ENCODE measurements at regions not wholly inside any gene's neighbourhood (a gene's known extent, or its start where the extent isn't known, plus 50 kb on each side); places are given as distances from the start of the nearest gene placed in this dataset.

DNA sequence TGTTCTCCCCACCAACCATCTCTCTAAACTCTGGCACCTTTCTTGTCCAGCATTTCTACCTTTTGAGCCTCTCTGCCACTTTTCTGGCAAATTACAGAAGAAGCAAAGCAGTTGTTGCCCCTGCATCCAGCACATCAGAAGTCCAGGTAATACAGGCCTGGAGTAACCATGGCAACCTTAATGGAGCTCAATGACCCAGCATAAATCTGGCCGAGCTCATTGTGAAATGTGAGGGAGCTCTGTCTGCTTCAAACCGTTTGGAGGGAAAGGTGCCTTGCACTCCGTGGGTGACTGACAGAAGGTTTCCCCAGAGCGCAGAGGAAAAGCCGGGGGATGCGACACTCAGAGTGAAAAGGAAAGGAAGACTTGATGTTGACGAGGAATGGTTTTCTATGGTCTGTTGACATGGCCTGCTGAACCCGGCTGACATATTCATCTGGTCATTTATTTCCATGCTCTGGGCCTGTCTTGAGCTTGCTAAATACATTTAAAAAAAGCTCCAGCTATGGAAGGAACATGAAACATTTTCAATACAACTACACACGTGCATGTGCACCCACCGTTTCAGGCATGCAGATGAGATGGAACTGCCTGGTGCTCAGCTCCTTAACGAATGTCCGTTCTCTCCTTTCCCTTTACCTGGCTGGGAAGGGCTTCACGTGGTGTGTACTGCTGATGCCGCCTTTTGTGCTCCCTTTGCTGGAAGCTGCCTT is 74.9 kb downstream of the ADRA2A start:
- intact Hi-C loops (cut with DNase I), result no loop called here
- Histone ChIP-seq H3K27me3 (peaks cover 0 to 4% of the 10 kb centered on the region in 2 donors), H3K9me3 (no peaks in the 10 kb centered on the region), H3K27ac (no peak overlapping the region), H3K4me1 (no peaks in the 10 kb centered on the region), H3K4me3 (no peak overlapping the region), H3K36me3 (no peaks in the 10 kb centered on the region)
- no peak for DNase-seq
- TF ChIP-seq, protein P1, sequence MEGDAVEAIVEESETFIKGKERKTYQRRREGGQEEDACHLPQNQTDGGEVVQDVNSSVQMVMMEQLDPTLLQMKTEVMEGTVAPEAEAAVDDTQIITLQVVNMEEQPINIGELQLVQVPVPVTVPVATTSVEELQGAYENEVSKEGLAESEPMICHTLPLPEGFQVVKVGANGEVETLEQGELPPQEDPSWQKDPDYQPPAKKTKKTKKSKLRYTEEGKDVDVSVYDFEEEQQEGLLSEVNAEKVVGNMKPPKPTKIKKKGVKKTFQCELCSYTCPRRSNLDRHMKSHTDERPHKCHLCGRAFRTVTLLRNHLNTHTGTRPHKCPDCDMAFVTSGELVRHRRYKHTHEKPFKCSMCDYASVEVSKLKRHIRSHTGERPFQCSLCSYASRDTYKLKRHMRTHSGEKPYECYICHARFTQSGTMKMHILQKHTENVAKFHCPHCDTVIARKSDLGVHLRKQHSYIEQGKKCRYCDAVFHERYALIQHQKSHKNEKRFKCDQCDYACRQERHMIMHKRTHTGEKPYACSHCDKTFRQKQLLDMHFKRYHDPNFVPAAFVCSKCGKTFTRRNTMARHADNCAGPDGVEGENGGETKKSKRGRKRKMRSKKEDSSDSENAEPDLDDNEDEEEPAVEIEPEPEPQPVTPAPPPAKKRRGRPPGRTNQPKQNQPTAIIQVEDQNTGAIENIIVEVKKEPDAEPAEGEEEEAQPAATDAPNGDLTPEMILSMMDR (IDR thresholded peaks at IDR 0.05), result no peak
- ATAC-seq, result no peak

DNA sequence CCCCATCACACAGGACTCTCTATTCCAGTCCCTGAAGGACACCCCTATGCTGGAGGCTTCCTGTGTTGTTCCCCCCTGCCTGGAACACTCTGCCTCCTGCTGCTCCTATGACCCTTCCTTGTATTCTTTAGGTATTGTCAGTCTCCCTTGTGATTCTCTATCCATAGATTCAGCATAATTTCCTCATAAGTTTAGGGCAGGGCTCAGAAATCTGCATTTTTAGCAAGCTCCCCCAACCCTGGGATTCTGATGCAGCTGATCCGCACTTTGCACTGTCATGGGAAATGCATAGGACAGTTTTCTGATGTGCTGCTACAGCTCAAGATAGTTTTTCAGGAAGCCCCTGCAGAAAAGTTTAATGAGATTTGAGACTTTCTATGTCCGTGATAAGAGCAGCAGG is 79.9 kb downstream of the ADRA2A start:
- DNase-seq, result no peak
- H3K9me3 ChIP-seq, result no peaks in the 10 kb centered on the region
- intact Hi-C loops (cut with DNase I), result no loop called here
- H3K27ac ChIP-seq, result no peak overlapping the region
- no peak overlapping the region for H3K4me3 ChIP-seq
- ATAC-seq, result no peak
- H3K4me1 ChIP-seq, result no peaks in the 10 kb centered on the region
- peaks cover 0 to 7% of the 10 kb centered on the region in 2 donors for H3K27me3 ChIP-seq
- TF ChIP-seq, protein P1 (IDR thresholded peaks at IDR 0.05), result no peak
- no peaks in the 10 kb centered on the region for H3K36me3 ChIP-seq

DNA sequence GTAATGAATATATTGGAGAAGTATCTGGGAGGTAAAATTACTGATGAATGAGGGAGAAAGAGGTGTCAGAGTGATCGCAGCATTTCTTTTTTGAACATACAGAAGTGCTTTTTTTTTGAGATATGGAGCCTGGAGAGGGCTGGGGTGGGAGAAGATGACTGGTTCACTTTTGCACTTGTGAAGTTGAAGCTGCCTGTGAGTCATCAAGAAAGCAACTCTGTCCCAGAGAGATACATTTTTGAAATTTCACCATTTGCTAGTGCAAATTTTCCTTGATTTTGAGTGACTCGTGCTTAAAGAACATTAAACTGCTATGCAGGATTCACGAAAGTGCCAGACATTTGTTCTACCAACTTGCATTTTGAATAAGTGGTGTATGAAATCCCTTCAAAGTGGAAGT is 81.8 kb downstream of the ADRA2A start:
- no peak for ATAC-seq
- Histone ChIP-seq H3K9me3 (no peaks in the 10 kb centered on the region), H3K4me1 (no peaks in the 10 kb centered on the region), H3K27ac (no peak overlapping the region), H3K27me3 (peaks cover 0 to 7% of the 10 kb centered on the region in 2 donors), H3K36me3 (no peaks in the 10 kb centered on the region), H3K4me3 (no peak overlapping the region)
- intact Hi-C loops (cut with DNase I), result no loop called here
- DNase-seq, result no peak
- TF ChIP-seq, protein P1 (IDR thresholded peaks at IDR 0.05), result no peak

DNA sequence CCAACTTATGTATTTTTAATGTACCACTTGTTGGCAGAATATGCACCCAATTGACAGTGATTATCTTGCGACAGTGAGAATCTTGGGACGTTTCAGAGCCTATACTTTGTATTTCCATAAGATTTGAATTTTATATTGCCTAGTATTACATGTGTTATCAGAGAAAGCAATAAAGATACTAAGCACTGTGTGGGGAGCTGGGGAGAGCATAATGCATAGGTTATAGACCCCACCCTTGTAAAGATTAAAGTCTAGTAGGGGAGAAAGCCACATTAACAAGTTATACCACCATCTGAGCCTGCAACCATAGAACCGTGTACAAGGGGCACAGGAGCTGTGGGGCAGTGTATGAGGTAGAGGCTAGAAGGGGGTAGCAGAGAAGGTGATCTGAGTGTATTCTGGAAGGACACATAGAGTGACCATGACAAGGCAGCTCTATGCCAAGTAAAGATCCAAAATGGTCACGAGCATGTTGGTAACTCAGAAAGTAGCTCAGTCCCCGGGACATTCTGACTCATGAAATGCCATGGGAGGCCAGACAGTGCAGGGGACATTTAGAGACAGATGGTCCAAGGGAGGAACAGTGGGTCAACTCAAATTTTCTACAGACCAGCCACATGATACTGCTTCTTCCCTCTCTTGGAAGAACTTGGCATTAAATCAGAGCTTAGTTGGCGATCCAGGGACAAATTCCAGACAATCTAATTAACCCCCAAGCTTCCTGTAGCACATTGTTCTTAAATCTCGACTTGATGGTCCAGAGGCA is 84.5 kb downstream of the ADRA2A start:
- no peak overlapping the region for H3K27ac ChIP-seq
- peaks cover 0 to 7% of the 10 kb centered on the region in 2 donors for H3K27me3 ChIP-seq
- no peaks in the 10 kb centered on the region for H3K4me1 ChIP-seq
- TF ChIP-seq, protein P1 (IDR thresholded peaks at IDR 0.05), result no peak
- ATAC-seq, result no peak
- intact Hi-C loops (cut with DNase I), result no loop called here
- DNase-seq, result no peak
- no peak overlapping the region for H3K4me3 ChIP-seq
- H3K36me3 ChIP-seq, result no peaks in the 10 kb centered on the region
- no peaks in the 10 kb centered on the region for H3K9me3 ChIP-seq

DNA sequence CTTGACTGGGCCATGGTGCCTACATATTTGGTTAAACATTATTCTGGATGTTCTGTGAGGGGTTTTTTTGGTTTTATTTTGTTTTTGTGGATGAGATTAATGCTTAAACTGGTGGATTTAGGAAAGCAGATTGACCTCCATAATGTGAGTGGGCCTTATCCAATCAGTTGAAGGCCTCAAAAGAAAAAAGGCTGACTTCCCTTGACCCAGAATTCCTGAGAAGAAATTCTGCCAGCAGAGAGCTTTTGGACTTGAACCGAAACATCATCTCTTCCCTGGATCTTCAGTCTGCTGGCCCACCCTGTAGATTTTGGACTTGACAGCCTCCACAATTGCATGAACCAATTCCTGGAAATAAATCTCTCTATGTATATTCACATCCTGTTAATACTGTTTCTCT is 94.4 kb downstream of the ADRA2A start:
- Histone ChIP-seq H3K4me3 (no peak overlapping the region), H3K36me3 (no peaks in the 10 kb centered on the region), H3K27ac (no peak overlapping the region), H3K9me3 (peaks cover 0 to 3% of the 10 kb centered on the region in 2 donors), H3K4me1 (no peaks in the 10 kb centered on the region), H3K27me3 (no peaks in the 10 kb centered on the region)
- DNase-seq (no peak), ATAC-seq (no peak)
- intact Hi-C loops (cut with DNase I), result no loop called here
- TF ChIP-seq, protein P1 (IDR thresholded peaks at IDR 0.05), result no peak
